ENCODE measurements at regions not wholly inside any gene's neighbourhood (a gene's known extent, or its start where the extent isn't known, plus 50 kb on each side); places are given as distances from the start of the nearest gene placed in this dataset.

DNA sequence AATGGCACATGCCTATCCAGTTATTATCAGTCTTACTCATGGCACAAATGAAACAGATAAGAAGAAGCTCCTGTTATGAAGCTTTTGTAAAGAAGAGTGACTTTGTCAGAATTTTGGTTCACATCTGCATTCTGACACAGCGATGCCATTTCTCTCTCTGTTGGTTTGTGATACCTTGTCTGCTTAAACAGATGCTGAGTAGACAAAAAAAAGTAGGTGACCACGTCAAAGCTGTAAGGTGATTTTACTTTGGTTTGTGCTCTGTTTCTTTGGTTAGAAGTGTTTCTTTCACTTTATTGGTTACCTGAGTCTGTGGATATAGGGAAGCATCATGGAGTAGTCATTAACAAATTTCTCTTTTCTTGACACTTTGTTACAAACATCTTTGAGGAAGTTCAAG lies 422.3 kb upstream of the ADAMTSL1 start:
- no peak for DNase-seq (ENCODE audit: low read depth)
- no peak overlapping the region for H3K4me3 ChIP-seq (ENCODE audit: low read depth, low read length)
- TF ChIP-seq, protein P1, sequence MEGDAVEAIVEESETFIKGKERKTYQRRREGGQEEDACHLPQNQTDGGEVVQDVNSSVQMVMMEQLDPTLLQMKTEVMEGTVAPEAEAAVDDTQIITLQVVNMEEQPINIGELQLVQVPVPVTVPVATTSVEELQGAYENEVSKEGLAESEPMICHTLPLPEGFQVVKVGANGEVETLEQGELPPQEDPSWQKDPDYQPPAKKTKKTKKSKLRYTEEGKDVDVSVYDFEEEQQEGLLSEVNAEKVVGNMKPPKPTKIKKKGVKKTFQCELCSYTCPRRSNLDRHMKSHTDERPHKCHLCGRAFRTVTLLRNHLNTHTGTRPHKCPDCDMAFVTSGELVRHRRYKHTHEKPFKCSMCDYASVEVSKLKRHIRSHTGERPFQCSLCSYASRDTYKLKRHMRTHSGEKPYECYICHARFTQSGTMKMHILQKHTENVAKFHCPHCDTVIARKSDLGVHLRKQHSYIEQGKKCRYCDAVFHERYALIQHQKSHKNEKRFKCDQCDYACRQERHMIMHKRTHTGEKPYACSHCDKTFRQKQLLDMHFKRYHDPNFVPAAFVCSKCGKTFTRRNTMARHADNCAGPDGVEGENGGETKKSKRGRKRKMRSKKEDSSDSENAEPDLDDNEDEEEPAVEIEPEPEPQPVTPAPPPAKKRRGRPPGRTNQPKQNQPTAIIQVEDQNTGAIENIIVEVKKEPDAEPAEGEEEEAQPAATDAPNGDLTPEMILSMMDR (IDR thresholded peaks at IDR 0.05; ENCODE audit: control insufficient read depth, extremely low read depth, insufficient read depth): no peak

DNA sequence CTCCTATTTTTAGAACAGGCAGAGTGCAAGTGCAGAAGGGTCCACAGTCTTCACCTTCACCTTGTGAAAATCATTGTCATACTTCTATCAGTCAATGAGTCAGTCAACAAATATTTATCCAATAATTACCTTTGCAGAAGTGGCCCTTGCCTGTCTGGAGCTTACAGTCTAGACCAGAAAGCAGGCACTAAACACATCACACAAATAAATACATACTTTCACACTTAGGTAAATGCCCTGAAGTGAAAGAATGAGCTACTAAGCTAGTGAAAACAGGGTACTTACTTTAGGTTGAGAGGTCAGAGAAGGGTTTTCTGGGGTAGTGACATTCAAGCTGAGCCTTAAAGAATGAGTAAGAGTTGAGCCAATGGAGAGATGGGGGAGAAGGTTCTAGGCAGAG lies 421.9 kb upstream of the ADAMTSL1 start:
- no peak overlapping the region for H3K4me3 ChIP-seq (ENCODE audit: low read depth, low read length)
- no peak for DNase-seq (ENCODE audit: low read depth)
- TF ChIP-seq, protein P1 (IDR thresholded peaks at IDR 0.05; ENCODE audit: control insufficient read depth, extremely low read depth, insufficient read depth): no peak

DNA sequence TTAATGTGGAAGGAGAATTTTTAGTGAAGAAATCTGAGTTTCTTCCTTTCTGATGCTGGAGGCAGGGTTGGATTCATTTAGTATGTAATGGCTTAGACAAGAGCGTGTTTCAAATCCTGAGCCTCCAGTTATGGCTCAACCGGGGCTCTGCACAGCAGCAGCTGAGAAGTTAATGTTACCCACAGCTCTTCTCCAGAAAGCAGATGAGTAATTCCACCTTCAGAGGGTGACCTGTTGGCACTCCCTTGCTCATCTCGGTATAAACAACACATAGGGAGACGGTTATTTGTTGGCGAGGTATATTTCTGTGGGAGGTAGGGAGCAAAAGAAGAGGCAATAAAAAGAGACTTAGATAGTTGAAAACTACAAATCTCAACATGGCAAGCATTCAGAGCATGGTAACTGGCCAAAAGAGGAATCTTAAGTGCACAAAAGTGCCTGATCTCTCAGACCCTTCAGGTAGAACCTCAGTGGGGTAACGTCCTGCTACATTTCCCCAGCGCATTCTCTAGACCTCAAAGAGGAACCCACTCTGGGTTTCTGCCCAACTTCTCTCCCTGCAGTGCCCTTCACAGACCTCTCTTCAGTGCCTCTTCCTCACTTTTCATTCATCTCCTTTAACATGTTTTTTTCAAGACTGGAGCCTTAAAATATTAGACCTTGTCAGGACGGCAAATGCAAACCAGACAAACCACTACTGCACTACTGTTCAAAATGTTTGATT lies 417.5 kb upstream of the ADAMTSL1 start:
- TF ChIP-seq, protein P1 (IDR thresholded peaks at IDR 0.05; ENCODE audit: control insufficient read depth, extremely low read depth, insufficient read depth): no peak
- H3K4me3 ChIP-seq (ENCODE audit: low read depth, low read length): no peak overlapping the region
- no peak for DNase-seq (ENCODE audit: low read depth)

DNA sequence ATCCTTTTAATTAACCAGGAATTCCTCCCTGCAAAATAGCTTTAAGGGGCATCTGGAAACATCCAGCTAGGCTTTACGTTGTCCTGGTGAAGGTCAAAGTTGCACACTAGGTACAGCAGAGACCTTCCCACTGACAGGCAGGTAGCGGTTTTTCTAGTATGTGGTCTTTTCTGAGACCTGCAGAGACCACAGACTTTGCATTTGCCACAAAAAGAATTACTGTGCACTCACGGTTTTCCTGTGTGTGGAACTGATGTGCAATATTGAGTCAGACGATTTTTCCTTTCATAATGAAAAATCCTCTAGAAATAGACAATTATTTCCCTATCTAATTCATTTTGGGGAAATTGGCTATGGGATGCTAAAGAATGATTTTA lies 417.0 kb upstream of the ADAMTSL1 start:
- no peak overlapping the region for H3K4me3 ChIP-seq (ENCODE audit: low read depth, low read length)
- DNase-seq (ENCODE audit: low read depth): no peak
- TF ChIP-seq, protein P1 (IDR thresholded peaks at IDR 0.05; ENCODE audit: control insufficient read depth, extremely low read depth, insufficient read depth): no peak

DNA sequence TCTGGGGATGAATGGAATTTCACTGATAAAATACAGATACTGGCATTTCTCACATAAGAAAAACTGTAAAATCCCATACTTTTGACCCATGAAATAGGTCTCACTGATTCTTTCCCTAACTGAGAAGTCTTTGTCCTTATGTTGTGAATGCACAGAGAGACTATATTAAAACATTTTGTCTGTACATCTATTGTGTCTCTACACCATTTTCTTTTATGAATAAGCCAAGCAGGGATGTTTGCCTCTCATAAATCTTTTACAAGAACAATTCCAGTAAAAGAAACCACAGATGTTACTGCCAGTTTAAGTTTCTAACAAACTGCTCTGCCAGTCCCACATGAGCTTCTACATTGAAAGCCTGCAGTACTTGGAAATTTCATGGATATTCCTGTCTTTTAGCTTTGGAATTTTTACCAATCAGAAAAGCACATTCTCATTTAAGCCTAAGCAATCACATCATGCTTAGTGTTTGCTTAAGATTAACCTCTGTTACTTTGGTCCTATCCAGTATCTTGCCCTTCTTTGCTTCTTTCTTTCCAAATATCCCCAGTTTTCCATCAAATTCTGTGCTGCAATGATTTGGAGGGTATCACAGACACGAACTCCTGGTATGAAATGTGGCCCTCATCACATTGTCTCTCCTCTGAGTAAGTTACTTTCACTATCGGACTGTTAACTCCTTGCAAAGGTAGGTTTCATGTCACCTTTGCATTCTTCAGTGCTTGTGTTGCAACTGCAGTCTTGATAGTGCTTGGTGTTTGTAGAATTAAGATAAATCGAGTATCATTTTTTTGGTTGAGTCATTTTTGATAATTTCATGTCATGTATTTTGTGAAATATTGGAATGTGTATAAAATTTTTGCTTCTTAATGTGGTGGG lies 415.1 kb upstream of the ADAMTSL1 start:
- no peak for DNase-seq (ENCODE audit: low read depth)
- TF ChIP-seq, protein P1 (IDR thresholded peaks at IDR 0.05; ENCODE audit: control insufficient read depth, extremely low read depth, insufficient read depth): no peak
- no peak overlapping the region for H3K4me3 ChIP-seq (ENCODE audit: low read depth, low read length)

DNA sequence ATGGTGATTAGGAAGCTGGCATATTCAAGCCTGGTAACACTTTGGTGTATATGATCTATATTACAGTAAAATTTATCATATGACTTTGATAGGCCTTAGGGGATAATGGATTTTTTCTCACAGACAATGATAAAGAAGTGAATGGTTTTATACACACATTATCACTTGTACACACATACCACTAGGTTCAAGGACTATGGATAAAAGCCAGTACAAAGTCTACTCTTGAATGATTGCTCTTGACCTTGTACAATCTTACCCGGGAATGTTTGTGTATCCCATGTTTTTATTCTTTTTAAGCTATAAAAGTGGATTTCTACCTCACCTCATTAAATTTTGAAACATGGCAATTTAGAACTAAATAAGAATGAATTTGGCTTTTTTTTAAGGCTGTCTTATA lies 414.5 kb upstream of the ADAMTSL1 start:
- no peak for DNase-seq (ENCODE audit: low read depth)
- H3K4me3 ChIP-seq (ENCODE audit: low read depth, low read length): no peak overlapping the region
- TF ChIP-seq, protein P1 (IDR thresholded peaks at IDR 0.05; ENCODE audit: control insufficient read depth, extremely low read depth, insufficient read depth): no peak

Measured in LNCaP clone FGC (cell line).